Fibroblast of gingiva (primary cell): ENCODE measurements at regions not wholly inside any gene's neighbourhood (a gene's known extent, or its start where the extent isn't known, plus 50 kb on each side); places are given as distances from the start of the nearest gene placed in this dataset.

Experiments
- DNase-seq: peaks from one replicate; pipeline ENCODE4 v3.0.0-alpha.2; 2011; ENCODE audit warnings: low read depth

GRCh38 chrX:68894513-68895340 lies 65.9 kb downstream of the EFNB1 start:
- peak; percentile 26 for DNase-seq

- peak; percentile 1 for DNase-seq
These were observed 65.3 kb downstream of the EFNB1 start for GRCh38 chrX:68894142-68894512.

- no peak for DNase-seq
These were observed 63.8 kb downstream of the EFNB1 start for GRCh38 chrX:68892651-68893050.

- DNase-seq: no peak
These were observed 63.3 kb downstream of the EFNB1 start for GRCh38 chrX:68892134-68892533.
